Endothelial cell (in vitro differentiated cells): ENCODE measurements at regions not wholly inside any gene's neighbourhood (a gene's known extent, or its start where the extent isn't known, plus 50 kb on each side); places are given as distances from the start of the nearest gene placed in this dataset.

ENCODE experiments used
- DNase-seq: peaks from one replicate; pipeline ENCODE4 v3.0.0; 2021; ENCODE audit warnings: low spot score
- H3K27ac Mint-ChIP-seq: one replicate; pipeline ENCODE4 v1.8.0; 2021; ENCODE audit warnings: mixed read lengths, inconsistent platforms; ENCODE audit not compliant: unreplicated experiment
- H3K27me3 Mint-ChIP-seq: one replicate; pipeline ENCODE4 v1.8.0; 2021; ENCODE audit warnings: mild to moderate bottlenecking, moderate library complexity, mixed read lengths, inconsistent platforms; ENCODE audit not compliant: unreplicated experiment
- H3K36me3 Mint-ChIP-seq: one replicate; pipeline ENCODE4 v1.8.0; 2021; ENCODE audit warnings: mild to moderate bottlenecking, low read depth, mixed read lengths, inconsistent platforms; ENCODE audit not compliant: unreplicated experiment
- H3K4me1 Mint-ChIP-seq: one replicate; pipeline ENCODE4 v1.8.0; 2021; ENCODE audit warnings: mild to moderate bottlenecking, mixed read lengths, inconsistent platforms; ENCODE audit not compliant: unreplicated experiment
- H3K4me3 Mint-ChIP-seq: one replicate; pipeline ENCODE4 v1.8.0; 2021; ENCODE audit warnings: mild to moderate bottlenecking, mixed read lengths, inconsistent platforms; ENCODE audit not compliant: unreplicated experiment
- H3K9me3 Mint-ChIP-seq: one replicate; pipeline ENCODE4 v1.8.0; 2021; ENCODE audit warnings: mixed read lengths, inconsistent platforms; ENCODE audit not compliant: unreplicated experiment
- TF ChIP-seq, protein P1 (sequence below): fragments of 200-600 bp; sonication (generic); IDR thresholded peaks from one replicate; pipeline ENCODE4 v1.5.0; 2021; ENCODE audit warnings: antibody characterized with exemption; ENCODE audit not compliant: unreplicated experiment

- Mint-ChIP-seq H3K27ac (no peak overlapping the region), H3K27me3 (peaks cover 3% of the 10 kb centered on the region), H3K9me3 (no peaks in the 10 kb centered on the region), H3K36me3 (peaks cover 4% of the 10 kb centered on the region), H3K4me3 (no peak overlapping the region), H3K4me1 (no peaks in the 10 kb centered on the region)
- no peak for DNase-seq
- TF ChIP-seq, protein P1, sequence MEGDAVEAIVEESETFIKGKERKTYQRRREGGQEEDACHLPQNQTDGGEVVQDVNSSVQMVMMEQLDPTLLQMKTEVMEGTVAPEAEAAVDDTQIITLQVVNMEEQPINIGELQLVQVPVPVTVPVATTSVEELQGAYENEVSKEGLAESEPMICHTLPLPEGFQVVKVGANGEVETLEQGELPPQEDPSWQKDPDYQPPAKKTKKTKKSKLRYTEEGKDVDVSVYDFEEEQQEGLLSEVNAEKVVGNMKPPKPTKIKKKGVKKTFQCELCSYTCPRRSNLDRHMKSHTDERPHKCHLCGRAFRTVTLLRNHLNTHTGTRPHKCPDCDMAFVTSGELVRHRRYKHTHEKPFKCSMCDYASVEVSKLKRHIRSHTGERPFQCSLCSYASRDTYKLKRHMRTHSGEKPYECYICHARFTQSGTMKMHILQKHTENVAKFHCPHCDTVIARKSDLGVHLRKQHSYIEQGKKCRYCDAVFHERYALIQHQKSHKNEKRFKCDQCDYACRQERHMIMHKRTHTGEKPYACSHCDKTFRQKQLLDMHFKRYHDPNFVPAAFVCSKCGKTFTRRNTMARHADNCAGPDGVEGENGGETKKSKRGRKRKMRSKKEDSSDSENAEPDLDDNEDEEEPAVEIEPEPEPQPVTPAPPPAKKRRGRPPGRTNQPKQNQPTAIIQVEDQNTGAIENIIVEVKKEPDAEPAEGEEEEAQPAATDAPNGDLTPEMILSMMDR = no peak
Observed at GRCh38 chr13:21318891-21319532, 140.1 kb downstream of the ZDHHC20 start.

- Mint-ChIP-seq H3K36me3 (peaks cover 5% of the 10 kb centered on the region), H3K27me3 (peaks cover 5% of the 10 kb centered on the region), H3K4me3 (no peak overlapping the region), H3K9me3 (no peaks in the 10 kb centered on the region), H3K4me1 (no peaks in the 10 kb centered on the region), H3K27ac (no peak overlapping the region)
- TF ChIP-seq, protein P1 = no peak
- DNase-seq = no peak
Observed at GRCh38 chr13:21319869-21320641, 139.0 kb downstream of the ZDHHC20 start.

DNA sequence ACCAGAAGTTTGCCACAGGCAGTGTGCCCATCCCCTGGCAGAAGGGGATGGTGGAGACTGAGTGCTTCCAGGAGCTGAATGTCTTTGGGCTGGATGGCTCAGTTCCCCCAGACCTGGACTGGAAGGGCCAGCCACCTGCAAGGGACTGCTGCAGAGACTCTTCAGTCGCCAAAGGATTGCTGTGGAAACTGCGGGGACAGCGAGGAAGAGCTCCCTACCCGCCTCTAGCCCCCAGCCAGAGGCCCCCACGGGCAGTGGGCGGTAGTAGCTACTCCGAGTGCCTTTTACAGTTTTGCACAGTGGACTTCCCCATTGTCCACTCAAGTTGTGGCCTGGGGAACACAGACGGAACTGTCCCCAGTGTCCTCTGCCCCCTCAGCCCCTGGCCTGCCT, 138.5 kb downstream of the ZDHHC20 start:
- no peak overlapping the region for H3K27ac Mint-ChIP-seq
- peaks cover 3% of the 10 kb centered on the region for H3K4me1 Mint-ChIP-seq
- no peak for DNase-seq
- H3K27me3 Mint-ChIP-seq = peaks cover 9% of the 10 kb centered on the region
- TF ChIP-seq, protein P1 = no peak
- no peaks in the 10 kb centered on the region for H3K9me3 Mint-ChIP-seq
- peaks cover 8% of the 10 kb centered on the region for H3K36me3 Mint-ChIP-seq
- no peak overlapping the region for H3K4me3 Mint-ChIP-seq

GRCh38 chr13:21321269-21321668, 137.8 kb downstream of the ZDHHC20 start:
- TF ChIP-seq, protein P1 = no peak
- peaks cover 10% of the 10 kb centered on the region for H3K36me3 Mint-ChIP-seq
- H3K27me3 Mint-ChIP-seq = peaks cover 12% of the 10 kb centered on the region
- no peak overlapping the region for H3K4me3 Mint-ChIP-seq
- DNase-seq = no peak
- H3K9me3 Mint-ChIP-seq = no peaks in the 10 kb centered on the region
- H3K4me1 Mint-ChIP-seq = peaks cover 6% of the 10 kb centered on the region
- no peak overlapping the region for H3K27ac Mint-ChIP-seq

GRCh38 chr13:21322327-21322965, 136.7 kb downstream of the ZDHHC20 start:
- DNase-seq = no peak
- peaks cover 10% of the 10 kb centered on the region for H3K36me3 Mint-ChIP-seq
- H3K27ac Mint-ChIP-seq = no peak overlapping the region
- peaks cover 6% of the 10 kb centered on the region for H3K4me1 Mint-ChIP-seq
- H3K27me3 Mint-ChIP-seq = peaks cover 18% of the 10 kb centered on the region
- TF ChIP-seq, protein P1 = no peak
- no peak overlapping the region for H3K4me3 Mint-ChIP-seq
- no peaks in the 10 kb centered on the region for H3K9me3 Mint-ChIP-seq
